Common myeloid progenitor, CD34-positive (primary cell): ENCODE measurements at regions not wholly inside any gene's neighbourhood (a gene's known extent, or its start where the extent isn't known, plus 50 kb on each side); places are given as distances from the start of the nearest gene placed in this dataset.
A peak's percentile ranks its signal among the peaks of the same experiment; 100 is the strongest.

Source experiments
- CTCF ChIA-PET: fragments of 350-600 bp; sonication (Branson Sonifier 250); formaldehyde crosslinking; loops from one replicate; lab custom pipeline; 2021; ENCODE audit warnings: antibody characterized with exemption; lab: Charles Lee
- POLR2A ChIA-PET: fragments of 350-600 bp; sonication (Branson Sonifier 250); formaldehyde crosslinking; loops from one replicate; lab custom pipeline; 2021; ENCODE audit warnings: antibody characterized with exemption; lab: Charles Lee
- DNase-seq, 3 donors: peaks; one replicate each; pipeline versions ENCODE4 v3.0.0 to v3.0.0-alpha.2; 2013
- H3K27ac ChIP-seq, 2 experiments: 1 replicate in 1 of 2; 2 replicates in 1 of 2; pipeline ENCODE4 v1.7.0; 2013; ENCODE audit warnings: inconsistent platforms in 2 of 2, low read length in 2 of 2, mild to moderate bottlenecking in 2 of 2, low read depth in 1 of 2, moderate library complexity in 1 of 2; ENCODE audit not compliant: severe bottlenecking in 2 of 2, insufficient read depth in 1 of 2, poor library complexity in 1 of 2
- H3K27me3 ChIP-seq, 5 experiments: replicated peaks in 2 of 5; 1 replicate in 3 of 5; 2 replicates in 2 of 5; pipeline versions ENCODE4 v1.6.1 to v1.7.0; 2013; ENCODE audit warnings: low read length in 4 of 5, mild to moderate bottlenecking in 2 of 5, moderate library complexity in 2 of 5, inconsistent platforms in 1 of 5; ENCODE audit not compliant: insufficient read depth in 5 of 5, control insufficient read depth in 4 of 5
- H3K36me3 ChIP-seq, 4 experiments: 1 replicate in 2 of 4; 2 replicates in 2 of 4; pipeline versions ENCODE4 v1.6.1 to v1.7.0; 2013; ENCODE audit warnings: low read length in 3 of 4, control low read depth in 1 of 4, mild to moderate bottlenecking in 1 of 4; ENCODE audit not compliant: control insufficient read depth in 4 of 4, insufficient read depth in 4 of 4
- H3K4me1 ChIP-seq, 4 experiments: 1 replicate in 3 of 4; 2 replicates in 1 of 4; pipeline versions ENCODE4 v1.6.1 to v1.7.1; 2013; ENCODE audit warnings: low read length in 3 of 4, mild to moderate bottlenecking in 3 of 4, control low read depth in 1 of 4, inconsistent platforms in 1 of 4, moderate library complexity in 1 of 4; ENCODE audit not compliant: control insufficient read depth in 4 of 4, insufficient read depth in 4 of 4; ENCODE audit errors: control extremely low read depth in 1 of 4
- H3K4me3 ChIP-seq, 7 experiments: 1 replicate in 4 of 7; 2 replicates in 3 of 7; pipeline versions ENCODE4 v1.5.1 to v1.7.0; 2013; ENCODE audit warnings: mild to moderate bottlenecking in 7 of 7, low read length in 6 of 7, moderate library complexity in 6 of 7, inconsistent platforms in 2 of 7, low read depth in 2 of 7, control low read depth in 1 of 7; ENCODE audit not compliant: insufficient read depth in 4 of 7, control insufficient read depth in 1 of 7; ENCODE audit errors: extremely low read depth in 1 of 7
- H3K9me3 ChIP-seq, 5 experiments: 1 replicate in 4 of 5; 2 replicates in 1 of 5; pipeline versions ENCODE4 v1.6.1 to v1.7.1; 2013; ENCODE audit warnings: low read length in 4 of 5, mild to moderate bottlenecking in 2 of 5, inconsistent platforms in 1 of 5, low read depth in 1 of 5, moderate library complexity in 1 of 5; ENCODE audit not compliant: control insufficient read depth in 4 of 5, insufficient read depth in 2 of 5; ENCODE audit errors: control extremely low read depth in 1 of 5
- WGBS: methylation state at CpG from one replicate; pipeline ENCODE4 v1.1.5; 2013; ENCODE audit not compliant: insufficient coverage; 5-methylcytosine and 5-hydroxymethylcytosine counted together

GRCh38 chr21:38613686-38614085, 115.4 kb upstream of the ERG start:
- POLR2A ChIA-PET = no interaction called here
- Histone ChIP-seq H3K27ac (no peak overlapping the region), H3K4me3 (no peak overlapping the region), H3K27me3 (no peaks in the 10 kb centered on the region), H3K36me3 (peaks cover 0 to 2% (median 0%) of the 10 kb centered on the region in 4 experiments), H3K4me1 (peaks cover 0 to 3% (median 0%) of the 10 kb centered on the region in 4 experiments), H3K9me3 (peaks cover 0 to 14% (median 0%) of the 10 kb centered on the region in 5 experiments)
- 96% methylated on average over 5 of the region's 6 CpGs for WGBS
- DNase-seq = no peak
- CTCF ChIA-PET = no interaction called here

DNA sequence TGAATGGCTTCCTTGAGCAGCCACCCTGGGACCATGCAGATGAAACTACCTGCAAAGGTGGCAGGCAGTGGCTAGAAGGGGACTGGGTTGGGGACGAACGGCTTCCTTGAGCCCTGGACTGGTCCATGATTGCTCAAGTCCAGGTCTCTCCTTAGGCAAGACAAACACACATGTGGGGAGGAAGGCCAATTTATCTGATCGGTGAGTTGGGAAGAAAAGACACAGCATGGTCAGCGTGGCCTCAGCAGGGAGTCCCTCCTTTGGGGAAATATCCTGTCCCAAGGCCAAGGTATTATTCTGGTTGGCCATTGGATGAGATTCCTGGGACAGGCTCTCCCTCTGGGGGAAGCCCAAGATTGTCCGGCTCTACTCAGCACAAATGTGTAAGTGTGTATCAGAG, 116.3 kb upstream of the ERG start:
- no peak for DNase-seq
- peaks cover 0 to 3% (median 0%) of the 10 kb centered on the region in 4 experiments for H3K4me1 ChIP-seq
- POLR2A ChIA-PET = no interaction called here
- H3K36me3 ChIP-seq = peaks cover 0 to 2% (median 0%) of the 10 kb centered on the region in 4 experiments
- whole genome bisulfite sequencing = 92% methylated on average over 4 of the region's 5 CpGs
- CTCF ChIA-PET = no interaction called here
- no peaks in the 10 kb centered on the region for H3K27me3 ChIP-seq
- H3K9me3 ChIP-seq = peaks cover 0 to 12% (median 0%) of the 10 kb centered on the region in 5 experiments
- H3K27ac ChIP-seq = no peak overlapping the region
- no peak overlapping the region for H3K4me3 ChIP-seq

DNA sequence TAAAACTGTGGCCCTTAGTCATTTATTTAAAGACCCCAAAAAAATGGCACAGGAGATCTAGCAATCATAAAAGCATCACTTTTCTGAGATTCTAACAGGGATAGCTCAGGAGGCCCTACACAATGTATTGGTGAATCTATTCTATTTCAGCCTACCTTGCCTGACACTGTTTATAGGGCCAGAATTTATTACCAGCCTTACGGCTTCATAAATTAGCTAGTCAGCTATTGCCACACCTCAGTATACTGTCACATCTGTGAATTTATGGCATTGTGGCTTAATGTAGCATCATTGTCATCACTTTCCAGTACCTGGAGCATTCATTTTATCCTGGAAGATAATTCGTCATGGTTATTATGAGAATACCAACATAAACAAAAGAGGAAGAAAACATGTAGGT, 121.2 kb upstream of the ERG start:
- Histone ChIP-seq H3K9me3 (peaks cover 0 to 12% (median 0%) of the 10 kb centered on the region in 5 experiments), H3K27me3 (no peaks in the 10 kb centered on the region), H3K4me1 (no peaks in the 10 kb centered on the region), H3K36me3 (peaks cover 0 to 2% (median 0%) of the 10 kb centered on the region in 4 experiments), H3K4me3 (no peak overlapping the region), H3K27ac (no peak overlapping the region)
- ChIA-PET CTCF (interaction anchor here (1.0 to 1.2 kb wide), 2 partner anchors 13 to 19 kb away, joined by 3 to 4 read pairs; no protein-coding TSS in a partner anchor), POLR2A (no interaction called here)
- 100% methylated on average over 1 of the region's 2 CpGs for WGBS
- no peak for DNase-seq

DNA sequence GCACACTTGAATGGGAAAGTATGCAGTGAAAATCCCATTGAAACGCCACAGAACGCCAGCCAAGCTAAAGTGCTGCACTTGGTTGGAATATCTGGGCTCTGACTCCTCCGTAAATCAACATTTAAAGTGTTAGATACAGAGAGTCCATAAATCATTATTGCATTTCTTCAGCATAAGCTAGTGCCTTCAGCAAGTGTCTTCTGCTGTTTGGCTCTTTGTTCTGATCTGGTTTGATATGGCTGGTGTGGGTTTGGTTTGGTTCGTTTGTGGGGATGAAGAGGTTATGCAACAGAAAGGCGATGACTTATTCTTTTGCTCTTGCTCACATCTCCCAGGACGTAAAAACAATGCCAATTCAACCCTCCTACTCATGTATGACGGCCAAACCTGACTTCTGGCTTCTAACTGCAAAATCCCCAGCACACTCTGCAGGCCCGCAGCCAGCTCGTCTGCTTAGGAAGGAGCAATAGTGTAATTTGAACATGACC, 121.8 kb upstream of the ERG start:
- no peak overlapping the region for H3K4me3 ChIP-seq
- ChIA-PET CTCF (interaction anchor here (1.0 to 1.2 kb wide), 2 partner anchors 13 to 20 kb away, joined by 3 to 4 read pairs; no protein-coding TSS in a partner anchor), POLR2A (no interaction called here)
- no peaks in the 10 kb centered on the region for H3K4me1 ChIP-seq
- no peak for DNase-seq
- peaks cover 0 to 2% (median 0%) of the 10 kb centered on the region in 4 experiments for H3K36me3 ChIP-seq
- WGBS = 100% methylated on average over 2 of the region's 9 CpGs
- H3K27me3 ChIP-seq = no peaks in the 10 kb centered on the region
- no peak overlapping the region for H3K27ac ChIP-seq
- H3K9me3 ChIP-seq = peaks cover 0 to 12% (median 0%) of the 10 kb centered on the region in 5 experiments

GRCh38 chr21:38621132-38621531, 122.9 kb upstream of the ERG start:
- POLR2A ChIA-PET = no interaction called here
- peak in 1 of 3 donors; percentile 35 for DNase-seq
- CTCF ChIA-PET = interaction anchor here (1.9 kb wide), 1 partner anchor 22 kb away, joined by 7 read pairs; no protein-coding TSS in a partner anchor
- Histone ChIP-seq H3K27me3 (no peaks in the 10 kb centered on the region), H3K9me3 (peaks cover 0 to 10% (median 0%) of the 10 kb centered on the region in 5 experiments), H3K36me3 (no peaks in the 10 kb centered on the region), H3K27ac (peak overlapping the region in 1 of 2 experiments; percentile 7), H3K4me1 (peaks cover 0 to 3% (median 0%) of the 10 kb centered on the region in 4 experiments), H3K4me3 (no peak overlapping the region)
- 91% methylated on average over 3 of the region's 3 CpGs for WGBS

- H3K4me1 ChIP-seq = peaks cover 0 to 3% (median 0%) of the 10 kb centered on the region in 4 experiments
- H3K4me3 ChIP-seq = no peak overlapping the region
- ChIA-PET CTCF (interaction anchor here (1.9 kb wide), 1 partner anchor 23 kb away, joined by 7 read pairs; no protein-coding TSS in a partner anchor), POLR2A (no interaction called here)
- no peaks in the 10 kb centered on the region for H3K27me3 ChIP-seq
- WGBS = 95% methylated on average over 9 of the region's 12 CpGs
- no peak for DNase-seq
- H3K9me3 ChIP-seq = no peaks in the 10 kb centered on the region
- H3K27ac ChIP-seq = no peak overlapping the region
- H3K36me3 ChIP-seq = no peaks in the 10 kb centered on the region
Measured at GRCh38 chr21:38622081-38622826, 124.0 kb upstream of the ERG start.

- ChIA-PET POLR2A (no interaction called here), CTCF (no interaction called here)
- WGBS = 50% methylated on average over 2 of the region's 2 CpGs
- H3K27me3 ChIP-seq = no peaks in the 10 kb centered on the region
- no peak overlapping the region for H3K27ac ChIP-seq
- no peak overlapping the region for H3K4me3 ChIP-seq
- DNase-seq = no peak
- peaks cover 0 to 3% (median under 1%) of the 10 kb centered on the region in 4 experiments for H3K4me1 ChIP-seq
- H3K9me3 ChIP-seq = no peaks in the 10 kb centered on the region
- no peaks in the 10 kb centered on the region for H3K36me3 ChIP-seq
Measured at GRCh38 chr21:38622827-38623209, 124.5 kb upstream of the ERG start.
